HepG2 (cell line): ENCODE measurements at regions not wholly inside any gene's neighbourhood (a gene's known extent, or its start where the extent isn't known, plus 50 kb on each side); places are given as distances from the start of the nearest gene placed in this dataset.
A peak's percentile ranks its signal among the peaks of the same experiment; 100 is the strongest.

ENCODE experiments used
- ATAC-seq: fragments of 200-7000 bp; cut with Tn5 transposase; 3 replicates; pipeline ENCODE4 v1.9.1; 2020; ENCODE audit warnings: mild to moderate bottlenecking, moderate library complexity
- BruUV-seq: library from RNA; stranded (reverse); fragments of 400-500 nt; replicated peaks from 2 replicates; lab custom pipeline; 2021; lab: Mats Ljungman, UMichigan
- CTCF ChIA-PET: fragments of 300-600 bp; formaldehyde crosslinking; extraction: SDS; loops from one replicate; lab custom pipeline; 2021; ENCODE audit warnings: low total read pairs, inconsistent platforms, low intra/inter-chr PET ratio; lab: Yijun Ruan, JAX
- POLR2A ChIA-PET: fragments of 350-600 bp; sonication (Branson Sonifier 250); formaldehyde crosslinking; loops from one replicate; lab custom pipeline; 2020; ENCODE audit warnings: antibody characterized with exemption, inconsistent platforms; lab: Yijun Ruan, JAX
- DNase-seq: peaks from one replicate; pipeline ENCODE4 v3.0.0-alpha.2; 2015; ENCODE audit warnings: low spot score
- FAIRE-seq: peaks from 3 replicates; lab custom pipeline; 2011; peaks lifted over from hg19 to GRCh38; lab: Jason Lieb, UNC
- H2AFZ ChIP-seq: one replicate; pipeline ENCODE4 v1.6.1; 2011; ENCODE audit warnings: low read length, inconsistent platforms
- H3K27ac ChIP-seq: fragments of 300-600 bp; 3 replicates; pipeline ENCODE4 v1.8.0; 2011; ENCODE audit warnings: mixed run types, mild to moderate bottlenecking, mixed read lengths, low read length, inconsistent platforms; ENCODE audit not compliant: insufficient read depth; ENCODE audit errors: extremely low read length
- H3K27me3 ChIP-seq, 2 experiments: fragments of 200-600 bp in 1 of 2; 2 replicates in 1 of 2; 3 replicates in 1 of 2; pipeline versions ENCODE4 v1.6.0 to v1.8.0; 2011; ENCODE audit warnings: low read length in 2 of 2, mild to moderate bottlenecking in 2 of 2, moderate library complexity in 2 of 2, inconsistent platforms in 1 of 2; ENCODE audit not compliant: insufficient read depth in 2 of 2, control insufficient read depth in 1 of 2
- H3K36me3 ChIP-seq, 2 experiments: fragments of 200-600 bp in 1 of 2; replicated peaks in 1 of 2; 2 replicates in 1 of 2; 3 replicates in 1 of 2; pipeline versions ENCODE4 v1.5.1 to v1.8.0; 2011; ENCODE audit warnings: low read length in 2 of 2, inconsistent platforms in 1 of 2; ENCODE audit not compliant: insufficient read depth in 2 of 2, control insufficient read depth in 1 of 2
- H3K4me1 ChIP-seq: 2 replicates; pipeline ENCODE4 v1.5.1; 2012; ENCODE audit warnings: low read length, inconsistent platforms; ENCODE audit not compliant: insufficient read depth
- H3K4me2 ChIP-seq: 2 replicates; pipeline ENCODE4 v1.6.0; 2011; ENCODE audit warnings: low read depth, low read length, inconsistent platforms
- H3K4me3 ChIP-seq, 3 experiments: fragments of 200-600 bp in 1 of 3; sonication (generic), shearing (Covaris generic) in 1 of 3; replicated peaks in 1 of 3; 2 replicates each; pipeline ENCODE4 v1.5.1; 2011 to 2016; ENCODE audit warnings: low read length in 3 of 3, inconsistent platforms in 2 of 3, low read depth in 2 of 3, mild to moderate bottlenecking in 2 of 3, control low read depth in 1 of 3, mixed read lengths in 1 of 3; ENCODE audit not compliant: insufficient read depth in 1 of 3
- H3K79me2 ChIP-seq: one replicate; pipeline ENCODE4 v1.6.1; 2011; ENCODE audit warnings: low read length, inconsistent platforms; ENCODE audit not compliant: insufficient read depth
- H3K9ac ChIP-seq: 2 replicates; pipeline ENCODE4 v1.6.0; 2011; ENCODE audit warnings: mild to moderate bottlenecking, low read depth, low read length, inconsistent platforms; ENCODE audit not compliant: insufficient read depth
- H3K9me3 ChIP-seq: 2 replicates; pipeline ENCODE4 v1.5.1; 2012; ENCODE audit warnings: mild to moderate bottlenecking, low read length
- H4K20me1 ChIP-seq: 2 replicates; pipeline ENCODE4 v1.6.0; 2011; ENCODE audit warnings: inconsistent platforms, mild to moderate bottlenecking, low read length, moderate library complexity; ENCODE audit not compliant: insufficient read depth
- ARID4A ChIP-seq: sonication (generic); formaldehyde crosslinking; IDR thresholded peaks from 2 replicates; pipeline ENCODE4 v1.5.0; 2020; ENCODE audit warnings: mild to moderate bottlenecking, missing genetic modification reagents, borderline replicate concordance
- CREM ChIP-seq, 2 experiments: sonication (generic) in 1 of 2; formaldehyde crosslinking in 1 of 2; IDR thresholded peaks; 2 replicates each; pipeline versions ENCODE4 v1.4.0 to v1.6.1; 2016 to 2020; ENCODE audit warnings: antibody characterized with exemption in 1 of 2, mild to moderate bottlenecking in 1 of 2, missing genetic modification reagents in 1 of 2
- HBP1 ChIP-seq: IDR thresholded peaks from 2 replicates; pipeline ENCODE4 v1.6.1; 2016; ENCODE audit warnings: low read depth, control low read depth
- JARID2 ChIP-seq: sonication (generic); formaldehyde crosslinking; IDR thresholded peaks from 2 replicates; pipeline ENCODE4 v1.8.1; 2023; ENCODE audit warnings: missing genetic modification reagents, inconsistent platforms; ENCODE audit not compliant: insufficient replicate concordance
- PHF8 ChIP-seq: sonication (generic); formaldehyde crosslinking; IDR thresholded peaks from 2 replicates; pipeline ENCODE4 v1.5.0; 2020; ENCODE audit warnings: missing genetic modification reagents
- SP2 ChIP-seq: sonication (generic); formaldehyde crosslinking; IDR thresholded peaks from 2 replicates; pipeline ENCODE4 v1.5.1; 2020; ENCODE audit warnings: mild to moderate bottlenecking, missing genetic modification reagents
- STAG1 ChIP-seq: sonication (generic); formaldehyde crosslinking; IDR thresholded peaks from 2 replicates; pipeline ENCODE4 v1.4.0; 2020; ENCODE audit warnings: missing genetic modification reagents
- ZFP36 ChIP-seq: fragments of 150-350 bp; IDR thresholded peaks from 2 replicates; pipeline ENCODE4 v1.6.1; 2018; ENCODE audit warnings: borderline replicate concordance, low read length, low read depth; ENCODE audit not compliant: partially characterized antibody
- ZKSCAN1 ChIP-seq: fragments of 150-350 bp; IDR thresholded peaks from 2 replicates; pipeline ENCODE4 v1.6.1; 2014; ENCODE audit warnings: low read length
- ZNF430 ChIP-seq: sonication (generic); formaldehyde crosslinking; IDR thresholded peaks from 2 replicates; pipeline ENCODE4 v1.9.0; 2021; ENCODE audit warnings: mild to moderate bottlenecking, missing genetic modification reagents
- ZNF562 ChIP-seq: sonication (generic); formaldehyde crosslinking; IDR thresholded peaks from 2 replicates; pipeline ENCODE4 v1.8.0; 2022; ENCODE audit warnings: missing genetic modification reagents, borderline replicate concordance
- ZNF572 ChIP-seq: sonication (generic); formaldehyde crosslinking; IDR thresholded peaks from 2 replicates; pipeline ENCODE4 v1.5.1; 2020; ENCODE audit warnings: mild to moderate bottlenecking, missing genetic modification reagents
- ZNF709 ChIP-seq: sonication (generic); formaldehyde crosslinking; IDR thresholded peaks from 2 replicates; pipeline ENCODE4 v1.5.0; 2020; ENCODE audit warnings: mild to moderate bottlenecking, missing genetic modification reagents
- ZNF724P ChIP-seq: sonication (generic); formaldehyde crosslinking; IDR thresholded peaks from 2 replicates; pipeline ENCODE4 v1.8.0; 2022; ENCODE audit warnings: missing genetic modification reagents, borderline replicate concordance
- ZSCAN25 ChIP-seq: sonication (generic); formaldehyde crosslinking; IDR thresholded peaks from 2 replicates; pipeline ENCODE4 v1.8.0; 2022; ENCODE audit warnings: mild to moderate bottlenecking, missing genetic modification reagents
- in situ Hi-C: cut with HindIII; loops from 2 replicates; pipeline ENCODE4 v1.10.0; 2017; ENCODE audit warnings: low pct_unique_long_range_greater_than_20kb; ENCODE audit not compliant: extremely low pct_ligation_motif_present
- intact Hi-C: fragments of 100-400 bp; cut with micrococcal nuclease; formaldehyde crosslinking; loops from one replicate; pipeline ENCODE4 v1.10.0; 2022; ENCODE audit not compliant: unreplicated experiment
- TF ChIP-seq, protein P1 (sequence below): IDR thresholded peaks from 2 replicates; pipeline ENCODE4 v1.6.1; 2016; ENCODE audit warnings: mild to moderate bottlenecking
- TF ChIP-seq, protein P2 (sequence below): sonication (generic); formaldehyde crosslinking; IDR thresholded peaks from 2 replicates; pipeline ENCODE4 v1.4.0; 2020; ENCODE audit warnings: missing genetic modification reagents

DNA sequence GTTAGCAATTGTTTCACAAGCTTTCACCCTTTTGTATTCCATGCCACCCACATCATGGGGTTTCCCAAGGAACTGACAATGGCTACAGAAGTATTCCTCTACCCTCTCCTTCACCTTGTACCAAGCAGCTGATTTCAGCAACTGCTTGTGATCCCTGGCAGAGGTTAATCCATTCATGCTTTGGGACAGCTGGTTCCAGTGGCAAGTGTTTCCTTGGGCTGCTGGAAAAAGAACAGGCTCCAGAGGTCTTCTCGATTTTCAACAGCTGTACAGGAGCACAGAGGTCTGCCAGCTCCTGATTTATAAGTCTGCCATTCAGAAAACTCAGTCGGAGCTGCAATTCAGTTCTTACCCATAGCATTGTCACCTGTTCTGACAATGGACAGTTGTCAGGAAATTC, 239.2 kb upstream of the CWC22 start (continued):
- TF ChIP-seq ZNF430 (CRISPR knock-in tag) = no peak
- TF ChIP-seq, protein P1, sequence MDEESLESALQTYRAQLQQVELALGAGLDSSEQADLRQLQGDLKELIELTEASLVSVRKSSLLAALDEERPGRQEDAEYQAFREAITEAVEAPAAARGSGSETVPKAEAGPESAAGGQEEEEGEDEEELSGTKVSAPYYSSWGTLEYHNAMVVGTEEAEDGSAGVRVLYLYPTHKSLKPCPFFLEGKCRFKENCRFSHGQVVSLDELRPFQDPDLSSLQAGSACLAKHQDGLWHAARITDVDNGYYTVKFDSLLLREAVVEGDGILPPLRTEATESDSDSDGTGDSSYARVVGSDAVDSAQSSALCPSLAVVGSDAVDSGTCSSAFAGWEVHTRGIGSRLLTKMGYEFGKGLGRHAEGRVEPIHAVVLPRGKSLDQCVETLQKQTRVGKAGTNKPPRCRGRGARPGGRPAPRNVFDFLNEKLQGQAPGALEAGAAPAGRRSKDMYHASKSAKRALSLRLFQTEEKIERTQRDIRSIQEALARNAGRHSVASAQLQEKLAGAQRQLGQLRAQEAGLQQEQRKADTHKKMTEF (CRISPR knock-in tag) = no peak
- no peak for TF ChIP-seq ZNF572 (CRISPR knock-in tag)
- TF ChIP-seq ZKSCAN1 = no peak
- TF ChIP-seq ZNF562 = no peak
- no peak for TF ChIP-seq HBP1
- no peak for TF ChIP-seq JARID2 (CRISPR knock-in tag)

DNA sequence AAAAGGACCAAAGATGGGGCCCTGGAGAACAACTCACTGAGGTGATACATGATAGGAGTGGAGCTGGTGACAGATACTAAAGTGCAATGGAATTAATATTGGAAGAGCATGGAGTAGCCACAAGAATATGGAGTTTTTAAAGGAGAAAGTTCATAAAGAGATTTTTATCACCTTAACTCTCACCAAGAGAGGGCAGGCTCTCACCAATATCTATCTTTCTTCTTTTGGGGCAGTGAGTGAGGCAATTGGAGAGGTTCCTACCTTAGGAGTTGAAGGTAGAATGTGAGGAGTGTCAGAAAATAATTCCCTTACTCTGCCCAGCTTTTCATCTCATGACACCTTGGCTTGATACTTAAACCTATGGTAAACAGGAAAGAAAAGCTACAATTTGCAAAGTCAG, 233.7 kb upstream of the CWC22 start:
- Histone ChIP-seq H3K4me2 (no peak overlapping the region), H3K79me2 (no peaks in the 10 kb centered on the region), H3K27me3 (no peaks in the 10 kb centered on the region), H3K4me1 (no peaks in the 10 kb centered on the region), H3K36me3 (no peaks in the 10 kb centered on the region), H3K9me3 (no peaks in the 10 kb centered on the region), H3K27ac (no peak overlapping the region), H2AFZ (no peak overlapping the region), H3K9ac (no peak overlapping the region), H4K20me1 (no peaks in the 10 kb centered on the region), H3K4me3 (no peak overlapping the region)
- DNase-seq (no peak), FAIRE-seq (no peak), ATAC-seq (no peak)
- BruUV-seq = no TSS peak
- intact Hi-C loops (loop anchor here (1.0 kb wide), 1 partner anchor 246 kb away; no protein-coding TSS in a partner anchor), in situ Hi-C loops (no loop called here)
- POLR2A ChIA-PET = no interaction called here
- CTCF ChIA-PET = no interaction called here
- TF ChIP-seq ZNF724P (CRISPR knock-in tag) (no peak), ZNF709 (no peak), ZSCAN25 (CRISPR knock-in tag) (no peak), STAG1 (CRISPR knock-in tag) (peak; percentile 45), PHF8 (no peak), ZFP36 (no peak), SP2 (CRISPR knock-in tag) (no peak), ARID4A (CRISPR knock-in tag) (no peak), CREM (IDR thresholded peaks at IDR 0.05) (no peak), CREM (CRISPR knock-in tag; IDR thresholded peaks at IDR 0.05) (no peak)
- TF ChIP-seq, protein P2, sequence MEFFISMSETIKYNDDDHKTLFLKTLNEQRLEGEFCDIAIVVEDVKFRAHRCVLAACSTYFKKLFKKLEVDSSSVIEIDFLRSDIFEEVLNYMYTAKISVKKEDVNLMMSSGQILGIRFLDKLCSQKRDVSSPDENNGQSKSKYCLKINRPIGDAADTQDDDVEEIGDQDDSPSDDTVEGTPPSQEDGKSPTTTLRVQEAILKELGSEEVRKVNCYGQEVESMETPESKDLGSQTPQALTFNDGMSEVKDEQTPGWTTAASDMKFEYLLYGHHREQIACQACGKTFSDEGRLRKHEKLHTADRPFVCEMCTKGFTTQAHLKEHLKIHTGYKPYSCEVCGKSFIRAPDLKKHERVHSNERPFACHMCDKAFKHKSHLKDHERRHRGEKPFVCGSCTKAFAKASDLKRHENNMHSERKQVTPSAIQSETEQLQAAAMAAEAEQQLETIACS (CRISPR knock-in tag) = no peak
